Kidney (tissue), 13 donors: ENCODE measurements at regions not wholly inside any gene's neighbourhood (a gene's known extent, or its start where the extent isn't known, plus 50 kb on each side); places are given as distances from the start of the nearest gene placed in this dataset.

Experiments
- DNase-seq, 5 donors: peaks; one replicate each; pipeline ENCODE4 v3.0.0-alpha.2; 2013 to 2020
- FAIRE-seq: peaks from 2 replicates; lab custom pipeline; 2012; peaks lifted over from hg19 to GRCh38; lab: Jason Lieb, UNC
- H3K27ac ChIP-seq, 2 donors: one replicate each; pipeline ENCODE4 v1.7.0; 2013; ENCODE audit warnings: low read depth in 2 of 2, low read length in 2 of 2, inconsistent platforms in 1 of 2
- H3K27me3 ChIP-seq: one replicate; pipeline ENCODE4 v1.7.1; 2013; ENCODE audit warnings: low read length, inconsistent platforms; ENCODE audit not compliant: control insufficient read depth, insufficient read depth
- H3K36me3 ChIP-seq, 3 donors: one replicate each; pipeline versions ENCODE4 v1.7.0 to v1.7.1; 2013; ENCODE audit warnings: low read length in 3 of 3, control low read depth in 1 of 3, inconsistent platforms in 1 of 3; ENCODE audit not compliant: insufficient read depth in 3 of 3, control insufficient read depth in 2 of 3
- H3K4me1 ChIP-seq, 3 donors: one replicate each; pipeline versions ENCODE4 v1.7.0 to v1.7.1; 2013; ENCODE audit warnings: low read length in 3 of 3, inconsistent platforms in 1 of 3, low read depth in 1 of 3; ENCODE audit not compliant: control insufficient read depth in 2 of 3, insufficient read depth in 2 of 3
- H3K4me3 ChIP-seq, 3 donors: one replicate each; pipeline versions ENCODE4 v1.7.0 to v1.8.1; 2013; ENCODE audit warnings: low read length in 3 of 3, control low read depth in 1 of 3, inconsistent platforms in 1 of 3
- H3K9ac ChIP-seq, 3 donors: one replicate each; pipeline versions ENCODE4 v1.7.0 to v1.7.1; 2013; ENCODE audit warnings: low read length in 3 of 3, control low read depth in 1 of 3, inconsistent platforms in 1 of 3
- H3K9me3 ChIP-seq, 3 donors: one replicate each; pipeline versions ENCODE4 v1.7.0 to v1.7.1; 2013; ENCODE audit warnings: low read length in 3 of 3, control low read depth in 1 of 3, inconsistent platforms in 1 of 3; ENCODE audit not compliant: control insufficient read depth in 2 of 3, insufficient read depth in 1 of 3
- intact Hi-C: fragments of 100-400 bp; cut with DNase I; formaldehyde crosslinking; loops from one replicate; pipeline ENCODE4 v1.11.1; 2022
- TF ChIP-seq, protein P1 (sequence below): IDR thresholded peaks from 3 replicates; pipeline ENCODE4 v1.5.1; 2012; ENCODE audit warnings: mild to moderate bottlenecking, moderate library complexity, borderline replicate concordance; ENCODE audit not compliant: insufficient read depth; ENCODE audit errors: extremely low read depth
- donor health status: control.
- donor health status: control.
- donor health status: control.
- donor health status: control.
- donor health status: control.
- donor health status: DM: yes; HTN: yes; CAD: no.
- donor health status: Normal renal cell carcinoma (clear cell type).

GRCh38 chr4:17288151-17288550, 223.7 kb downstream of the QDPR start:
- H3K27me3 ChIP-seq, result no peaks in the 10 kb centered on the region
- H3K9ac ChIP-seq, result no peak overlapping the region
- H3K9me3 ChIP-seq, result no peaks in the 10 kb centered on the region
- no peaks in the 10 kb centered on the region for H3K36me3 ChIP-seq
- DNase-seq (no peak), FAIRE-seq (no peak)
- intact Hi-C loops, result no loop called here
- H3K27ac ChIP-seq, result no peak overlapping the region
- H3K4me3 ChIP-seq, result no peak overlapping the region
- TF ChIP-seq, protein P1, sequence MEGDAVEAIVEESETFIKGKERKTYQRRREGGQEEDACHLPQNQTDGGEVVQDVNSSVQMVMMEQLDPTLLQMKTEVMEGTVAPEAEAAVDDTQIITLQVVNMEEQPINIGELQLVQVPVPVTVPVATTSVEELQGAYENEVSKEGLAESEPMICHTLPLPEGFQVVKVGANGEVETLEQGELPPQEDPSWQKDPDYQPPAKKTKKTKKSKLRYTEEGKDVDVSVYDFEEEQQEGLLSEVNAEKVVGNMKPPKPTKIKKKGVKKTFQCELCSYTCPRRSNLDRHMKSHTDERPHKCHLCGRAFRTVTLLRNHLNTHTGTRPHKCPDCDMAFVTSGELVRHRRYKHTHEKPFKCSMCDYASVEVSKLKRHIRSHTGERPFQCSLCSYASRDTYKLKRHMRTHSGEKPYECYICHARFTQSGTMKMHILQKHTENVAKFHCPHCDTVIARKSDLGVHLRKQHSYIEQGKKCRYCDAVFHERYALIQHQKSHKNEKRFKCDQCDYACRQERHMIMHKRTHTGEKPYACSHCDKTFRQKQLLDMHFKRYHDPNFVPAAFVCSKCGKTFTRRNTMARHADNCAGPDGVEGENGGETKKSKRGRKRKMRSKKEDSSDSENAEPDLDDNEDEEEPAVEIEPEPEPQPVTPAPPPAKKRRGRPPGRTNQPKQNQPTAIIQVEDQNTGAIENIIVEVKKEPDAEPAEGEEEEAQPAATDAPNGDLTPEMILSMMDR, result no peak
- H3K4me1 ChIP-seq, result no peaks in the 10 kb centered on the region

GRCh38 chr4:17286752-17287460, 225.0 kb downstream of the QDPR start:
- Histone ChIP-seq H3K4me3 (no peak overlapping the region), H3K27me3 (no peaks in the 10 kb centered on the region), H3K9me3 (no peaks in the 10 kb centered on the region), H3K4me1 (no peaks in the 10 kb centered on the region), H3K9ac (no peak overlapping the region), H3K27ac (no peak overlapping the region), H3K36me3 (no peaks in the 10 kb centered on the region)
- intact Hi-C loops, result no loop called here
- DNase-seq (peak in 3 of 5 donors; percentile 29 to 61 (median 42)), FAIRE-seq (no peak)
- TF ChIP-seq, protein P1, result no peak

DNA sequence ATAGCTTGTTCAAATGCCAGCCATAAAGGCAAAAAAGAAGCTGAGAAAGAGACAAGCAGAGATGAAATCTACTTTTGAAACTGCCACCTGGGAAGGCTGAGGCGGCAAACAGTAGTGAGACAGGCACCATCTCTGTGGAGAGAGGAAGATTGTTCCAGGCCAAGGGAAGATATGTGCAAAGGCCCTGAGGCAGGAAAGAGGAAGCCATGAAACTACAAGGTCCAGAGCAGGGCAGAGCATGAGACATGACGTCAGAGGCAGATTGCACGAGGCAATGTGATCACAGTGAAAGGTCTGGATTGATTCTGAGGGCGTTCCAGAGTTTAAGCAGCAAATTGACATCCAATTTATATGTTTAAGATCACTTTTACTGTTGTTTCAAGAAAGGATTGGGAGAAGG, 226.1 kb downstream of the QDPR start:
- no peak for FAIRE-seq
- TF ChIP-seq, protein P1, result no peak
- Histone ChIP-seq H3K4me3 (no peak overlapping the region), H3K9ac (no peak overlapping the region), H3K27me3 (no peaks in the 10 kb centered on the region), H3K27ac (no peak overlapping the region), H3K4me1 (no peaks in the 10 kb centered on the region), H3K9me3 (no peaks in the 10 kb centered on the region), H3K36me3 (no peaks in the 10 kb centered on the region)
- no peak for DNase-seq
- intact Hi-C loops, result no loop called here
